ENCODE measurements at regions not wholly inside any gene's neighbourhood (a gene's known extent, or its start where the extent isn't known, plus 50 kb on each side); places are given as distances from the start of the nearest gene placed in this dataset.

- DNase-seq, result no peak
These were observed 231.9 kb upstream of the TBC1D5 start for GRCh38 chr3:17974206-17974841.

- no peak for DNase-seq
These were observed 230.8 kb upstream of the TBC1D5 start for GRCh38 chr3:17972959-17973906.

GRCh38 chr3:17972476-17972875 lies 230.0 kb upstream of the TBC1D5 start:
- DNase-seq, result no peak

- no peak for DNase-seq
These were observed 229.6 kb upstream of the TBC1D5 start for GRCh38 chr3:17972030-17972429.

- no peak for DNase-seq
These were observed 227.6 kb upstream of the TBC1D5 start for GRCh38 chr3:17969985-17970568.

- DNase-seq, result no peak
These were observed 226.8 kb upstream of the TBC1D5 start for GRCh38 chr3:17969244-17969643.

GRCh38 chr3:17967953-17968607 lies 225.6 kb upstream of the TBC1D5 start:
- DNase-seq, result no peak

- peak in 1 of 2 experiments; percentile 3 for DNase-seq
These were observed 224.7 kb upstream of the TBC1D5 start for GRCh38 chr3:17967111-17967510.

- DNase-seq, result no peak
These were observed 222.9 kb upstream of the TBC1D5 start for GRCh38 chr3:17965331-17965730.

- DNase-seq, result no peak
These were observed 221.7 kb upstream of the TBC1D5 start for GRCh38 chr3:17964108-17964507.

- DNase-seq, result no peak
These were observed 213.0 kb upstream of the TBC1D5 start for GRCh38 chr3:17955411-17955810.

- DNase-seq, result no peak
These were observed 212.4 kb upstream of the TBC1D5 start for GRCh38 chr3:17954801-17955200.

GRCh38 chr3:17951241-17951640 lies 208.8 kb upstream of the TBC1D5 start:
- DNase-seq, result no peak

GRCh38 chr3:17949101-17949500 lies 206.7 kb upstream of the TBC1D5 start:
- DNase-seq, result no peak

GRCh38 chr3:17947833-17948232 lies 205.4 kb upstream of the TBC1D5 start:
- DNase-seq, result no peak

- no peak for DNase-seq
These were observed 204.2 kb upstream of the TBC1D5 start for GRCh38 chr3:17946619-17947018.

GRCh38 chr3:17945799-17946399 lies 203.5 kb upstream of the TBC1D5 start:
- no peak for DNase-seq

GRCh38 chr3:17945018-17945798 lies 202.8 kb upstream of the TBC1D5 start:
- DNase-seq, result no peak

- DNase-seq, result no peak
These were observed 200.4 kb upstream of the TBC1D5 start for GRCh38 chr3:17942856-17943255.

- DNase-seq, result no peak
These were observed 199.3 kb upstream of the TBC1D5 start for GRCh38 chr3:17941766-17942165.

GRCh38 chr3:17941152-17941551 lies 198.7 kb upstream of the TBC1D5 start:
- no peak for DNase-seq

GRCh38 chr3:17939157-17939556 lies 196.7 kb upstream of the TBC1D5 start:
- DNase-seq, result no peak

Data from cerebellar nuclear complex (tissue), 1 donor.